ENCODE measurements at regions not wholly inside any gene's neighbourhood (a gene's known extent, or its start where the extent isn't known, plus 50 kb on each side); places are given as distances from the start of the nearest gene placed in this dataset.
A peak's percentile ranks its signal among the peaks of the same experiment; 100 is the strongest.

- Histone ChIP-seq H3K4me2 (replicated peaks; ENCODE audit: extremely low read depth, low read length, poor library complexity, severe bottlenecking) (no peak overlapping the region), H2AFZ (ENCODE audit: insufficient read depth, low read depth, low read length, poor library complexity, severe bottlenecking) (no peak overlapping the region), H4K20me1 (ENCODE audit: insufficient read depth, low read length) (no peaks in the 10 kb centered on the region), H3K4me1 (ENCODE audit: control insufficient read depth in 1 of 2, insufficient read depth in 2 of 2, low read length in 2 of 2) (no peaks in the 10 kb centered on the region), H3K36me3 (replicated peaks in 1 of 2; ENCODE audit: control insufficient read depth in 1 of 2, insufficient read depth in 2 of 2, low read length in 2 of 2) (no peaks in the 10 kb centered on the region), H3K4me3 (replicated peaks in 1 of 3; ENCODE audit: low read depth in 2 of 3, low read length in 3 of 3) (no peak overlapping the region), H3K79me2 (ENCODE audit: insufficient read depth, low read length) (no peaks in the 10 kb centered on the region), H3K27ac (ENCODE audit: low read depth in 1 of 2, low read length in 2 of 2) (no peak overlapping the region), H3K9ac (ENCODE audit: insufficient read depth, low read length, poor library complexity, severe bottlenecking) (no peak overlapping the region), H3K9me3 (replicated peaks in 1 of 2; ENCODE audit: control insufficient read depth in 1 of 2, insufficient read depth in 1 of 2, low read length in 2 of 2) (no peaks in the 10 kb centered on the region), H3K27me3 (ENCODE audit: control insufficient read depth in 2 of 2, insufficient read depth in 2 of 2, low read length in 2 of 2) (no peaks in the 10 kb centered on the region)
- TF ChIP-seq, protein P1, sequence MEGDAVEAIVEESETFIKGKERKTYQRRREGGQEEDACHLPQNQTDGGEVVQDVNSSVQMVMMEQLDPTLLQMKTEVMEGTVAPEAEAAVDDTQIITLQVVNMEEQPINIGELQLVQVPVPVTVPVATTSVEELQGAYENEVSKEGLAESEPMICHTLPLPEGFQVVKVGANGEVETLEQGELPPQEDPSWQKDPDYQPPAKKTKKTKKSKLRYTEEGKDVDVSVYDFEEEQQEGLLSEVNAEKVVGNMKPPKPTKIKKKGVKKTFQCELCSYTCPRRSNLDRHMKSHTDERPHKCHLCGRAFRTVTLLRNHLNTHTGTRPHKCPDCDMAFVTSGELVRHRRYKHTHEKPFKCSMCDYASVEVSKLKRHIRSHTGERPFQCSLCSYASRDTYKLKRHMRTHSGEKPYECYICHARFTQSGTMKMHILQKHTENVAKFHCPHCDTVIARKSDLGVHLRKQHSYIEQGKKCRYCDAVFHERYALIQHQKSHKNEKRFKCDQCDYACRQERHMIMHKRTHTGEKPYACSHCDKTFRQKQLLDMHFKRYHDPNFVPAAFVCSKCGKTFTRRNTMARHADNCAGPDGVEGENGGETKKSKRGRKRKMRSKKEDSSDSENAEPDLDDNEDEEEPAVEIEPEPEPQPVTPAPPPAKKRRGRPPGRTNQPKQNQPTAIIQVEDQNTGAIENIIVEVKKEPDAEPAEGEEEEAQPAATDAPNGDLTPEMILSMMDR (IDR thresholded peaks at IDR 0.05), result no peak
- Mint-ChIP-seq H3K27me3 (ENCODE audit: low read depth in 3 of 3) (no peaks in the 10 kb centered on the region), H3K4me3 (no peak overlapping the region), H3K36me3 (no peaks in the 10 kb centered on the region), H3K9me3 (peaks cover 0 to 4% (median 0%) of the 10 kb centered on the region in 7 donors), H3K27ac (no peak overlapping the region), H3K4me1 (no peaks in the 10 kb centered on the region)
- DNase-seq, result no peak
- intact Hi-C loops (cut with micrococcal nuclease), result no loop called here
Observed at GRCh38 chr4:34176609-34177008, 2067.7 kb downstream of the ARAP2 start.

GRCh38 chr4:34178476-34178875 lies 2065.8 kb downstream of the ARAP2 start:
- no peak overlapping the region for H2AFZ ChIP-seq (ENCODE audit: insufficient read depth, low read depth, low read length, poor library complexity, severe bottlenecking)
- H3K9me3 ChIP-seq (replicated peaks in 1 of 2; ENCODE audit: control insufficient read depth in 1 of 2, insufficient read depth in 1 of 2, low read length in 2 of 2), result no peaks in the 10 kb centered on the region
- H4K20me1 ChIP-seq (ENCODE audit: insufficient read depth, low read length), result no peaks in the 10 kb centered on the region
- Mint-ChIP-seq H3K27ac (peak overlapping the region in 1 of 7 donors; percentile 24), H3K4me1 (no peaks in the 10 kb centered on the region), H3K36me3 (no peaks in the 10 kb centered on the region), H3K9me3 (peaks cover 0 to 4% (median 1%) of the 10 kb centered on the region in 7 donors), H3K27me3 (ENCODE audit: low read depth in 3 of 3) (no peaks in the 10 kb centered on the region), H3K4me3 (no peak overlapping the region)
- H3K79me2 ChIP-seq (ENCODE audit: insufficient read depth, low read length), result no peaks in the 10 kb centered on the region
- DNase-seq, result no peak
- H3K27me3 ChIP-seq (ENCODE audit: control insufficient read depth in 2 of 2, insufficient read depth in 2 of 2, low read length in 2 of 2), result no peaks in the 10 kb centered on the region
- no peak overlapping the region for H3K27ac ChIP-seq (ENCODE audit: low read depth in 1 of 2, low read length in 2 of 2)
- intact Hi-C loops (cut with micrococcal nuclease), result no loop called here
- no peak overlapping the region for H3K4me3 ChIP-seq (replicated peaks in 1 of 3; ENCODE audit: low read depth in 2 of 3, low read length in 3 of 3)
- no peak overlapping the region for H3K9ac ChIP-seq (ENCODE audit: insufficient read depth, low read length, poor library complexity, severe bottlenecking)
- H3K4me2 ChIP-seq (replicated peaks; ENCODE audit: extremely low read depth, low read length, poor library complexity, severe bottlenecking), result no peak overlapping the region
- no peaks in the 10 kb centered on the region for H3K36me3 ChIP-seq (replicated peaks in 1 of 2; ENCODE audit: control insufficient read depth in 1 of 2, insufficient read depth in 2 of 2, low read length in 2 of 2)
- H3K4me1 ChIP-seq (ENCODE audit: control insufficient read depth in 1 of 2, insufficient read depth in 2 of 2, low read length in 2 of 2), result no peaks in the 10 kb centered on the region
- TF ChIP-seq, protein P1 (IDR thresholded peaks at IDR 0.05), result no peak
